HG03135 (cell line): ENCODE measurements at regions not wholly inside any gene's neighbourhood (a gene's known extent, or its start where the extent isn't known, plus 50 kb on each side); places are given as distances from the start of the nearest gene placed in this dataset.
"Not testable (repeated sequence)": the region's sequence is repeated elsewhere in the genome, so short reads cannot be mapped to it uniquely, and the experiment has no call there.

Experiments
- ATAC-seq: cut with Tn5 transposase; IDR thresholded peaks from one replicate; pipeline ENCODE4 v1.9.1; 2021; ENCODE audit warnings: mild to moderate bottlenecking, moderate library complexity; ENCODE audit not compliant: unreplicated experiment

DNA sequence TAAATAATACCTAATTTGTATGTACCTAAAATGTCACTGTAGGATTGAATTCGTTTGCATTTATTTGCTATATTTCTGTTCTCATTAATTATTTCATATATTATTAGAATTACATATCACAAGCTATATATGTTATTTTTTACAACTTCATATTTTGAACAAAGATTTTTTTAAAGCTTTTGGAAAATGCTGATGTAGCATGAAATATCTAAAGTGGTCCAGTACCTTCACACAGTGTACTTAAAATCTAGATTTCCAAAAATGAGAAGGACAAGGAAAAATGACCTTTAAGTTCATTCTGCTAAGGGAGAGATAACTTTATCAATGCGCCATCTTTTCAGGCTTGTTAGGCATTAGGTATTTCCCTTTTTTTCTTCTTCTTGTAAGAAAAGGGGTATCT, 71.8 kb downstream of the LARP7 start:
- no peak for ATAC-seq

GRCh38 chr4:112714922-112715901, 78.3 kb downstream of the LARP7 start:
- ATAC-seq, result no peak

GRCh38 chr4:112717856-112718255, 80.9 kb downstream of the LARP7 start:
- no peak for ATAC-seq

GRCh38 chr4:112721627-112722026, 84.7 kb downstream of the LARP7 start:
- no peak for ATAC-seq

DNA sequence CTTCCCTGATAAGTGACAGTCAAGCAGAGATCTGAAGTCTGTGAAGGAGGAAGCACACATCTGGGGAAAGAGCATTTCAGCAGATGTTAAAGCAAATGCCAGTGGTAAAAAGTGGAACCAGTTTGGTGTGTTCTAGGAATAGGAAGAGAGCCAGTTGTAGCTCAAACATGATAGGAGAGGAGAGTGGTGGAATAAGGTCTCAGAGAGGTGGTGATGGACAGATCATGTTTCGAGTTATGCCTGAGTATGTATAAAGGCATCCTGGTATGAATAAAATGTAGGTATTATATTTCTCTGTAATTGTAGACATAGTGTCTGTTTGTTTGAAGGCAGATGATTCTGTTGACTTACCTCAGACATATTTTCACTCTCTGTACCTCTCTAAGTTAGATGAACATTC, 89.1 kb downstream of the LARP7 start:
- no peak for ATAC-seq

GRCh38 chr4:112727728-112728127, 90.8 kb downstream of the LARP7 start:
- not testable (repeated sequence) for ATAC-seq

- ATAC-seq, result no peak
Observed at GRCh38 chr4:112731715-112732114, 94.8 kb downstream of the LARP7 start.

DNA sequence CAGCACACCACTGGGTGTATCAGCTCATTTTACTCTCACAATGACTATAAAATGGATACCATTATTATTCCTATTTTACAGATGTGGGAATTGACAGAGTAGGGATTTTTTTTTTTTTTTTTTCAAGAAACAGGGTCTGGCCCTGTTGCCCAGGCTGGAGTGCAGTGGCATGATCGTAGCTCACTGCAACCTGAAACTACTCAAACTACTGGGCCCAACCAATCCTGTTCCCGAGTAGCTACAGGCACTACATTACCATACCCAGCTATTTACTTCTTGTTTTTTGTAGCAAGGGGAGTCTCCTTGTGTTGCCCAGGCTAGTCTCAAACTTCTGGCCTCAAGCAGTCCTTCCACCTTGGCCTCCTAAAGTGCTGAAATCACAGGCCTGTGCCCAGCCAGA, 95.2 kb downstream of the LARP7 start:
- ATAC-seq, result no peak

GRCh38 chr4:112735474-112735951, 98.6 kb downstream of the LARP7 start:
- peak; percentile 60 for ATAC-seq

- ATAC-seq, result no peak
Observed at GRCh38 chr4:112736718-112737135, 99.8 kb downstream of the LARP7 start.

- ATAC-seq, result no peak
Observed at GRCh38 chr4:112739442-112739841, 102.5 kb downstream of the LARP7 start.

GRCh38 chr4:112747036-112747435, 110.1 kb downstream of the LARP7 start:
- ATAC-seq, result no peak

DNA sequence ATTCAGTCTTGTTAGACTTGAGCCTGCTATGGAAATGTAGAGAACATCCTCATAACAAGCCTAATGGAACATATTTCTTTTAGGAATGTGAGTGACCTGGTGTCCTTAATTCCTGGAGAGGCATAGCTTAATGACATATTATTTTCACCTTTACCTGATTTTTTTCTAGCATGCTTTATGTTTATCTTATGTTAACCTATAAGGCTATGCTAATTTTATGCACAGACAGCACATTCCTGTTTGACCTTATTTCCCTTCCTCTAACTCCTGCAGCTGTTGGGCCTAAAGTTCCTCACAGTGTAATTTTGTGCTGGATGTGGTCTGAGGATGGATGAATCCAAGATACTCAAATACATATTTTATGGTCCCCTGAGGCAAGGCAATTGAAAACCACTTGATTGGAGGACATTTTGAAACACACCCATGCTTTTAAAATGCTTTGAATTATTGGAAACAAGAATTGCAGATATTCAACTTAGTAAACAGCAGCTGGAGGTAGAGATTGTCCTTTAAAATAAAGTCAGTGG, 111.5 kb downstream of the LARP7 start:
- ATAC-seq, result no peak

- ATAC-seq, result not testable (repeated sequence)
Observed at GRCh38 chr4:112750749-112751148, 113.8 kb downstream of the LARP7 start.

DNA sequence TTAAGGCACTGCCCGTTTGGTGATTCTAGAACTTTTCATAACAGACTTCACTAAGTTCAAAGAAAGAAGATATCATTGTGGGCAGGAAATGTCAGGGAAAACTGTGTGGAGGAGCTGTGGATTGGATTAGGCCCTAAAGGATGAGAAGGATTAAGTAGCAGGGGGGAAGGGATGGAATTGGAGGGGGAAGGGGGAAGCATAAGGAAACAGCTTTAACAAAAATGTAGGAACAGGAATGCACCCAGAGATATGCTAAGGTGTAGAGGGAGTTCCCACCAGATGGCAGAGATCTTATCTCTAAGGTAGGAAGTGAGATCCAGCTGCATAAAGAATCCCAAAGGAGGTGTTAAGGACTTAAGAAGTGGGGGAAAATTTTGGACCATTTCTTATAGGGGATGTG, 114.5 kb downstream of the LARP7 start:
- no peak for ATAC-seq

- ATAC-seq, result no peak
Observed at GRCh38 chr4:112752061-112752460, 115.1 kb downstream of the LARP7 start.

- ATAC-seq, result no peak
Observed at GRCh38 chr4:112752510-112752909, 115.6 kb downstream of the LARP7 start.

DNA sequence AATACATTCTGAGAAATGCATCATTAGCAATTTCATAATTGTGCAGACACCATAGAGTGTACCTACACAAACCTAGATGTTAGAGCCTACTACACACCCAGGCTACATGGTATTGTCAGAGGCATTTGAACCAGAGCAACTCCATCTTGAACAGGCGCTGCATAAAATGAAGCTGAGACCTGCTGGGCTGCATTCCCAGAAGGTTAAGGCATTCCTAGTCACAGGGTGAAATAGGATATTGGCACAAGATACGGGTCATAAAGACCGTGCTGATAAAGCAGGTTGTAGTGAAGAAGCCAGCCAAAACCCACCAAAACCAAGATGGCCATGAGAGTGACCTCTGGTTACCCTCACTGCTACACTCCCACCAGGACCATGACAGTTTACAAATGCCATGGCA, 116.4 kb downstream of the LARP7 start:
- no peak for ATAC-seq

DNA sequence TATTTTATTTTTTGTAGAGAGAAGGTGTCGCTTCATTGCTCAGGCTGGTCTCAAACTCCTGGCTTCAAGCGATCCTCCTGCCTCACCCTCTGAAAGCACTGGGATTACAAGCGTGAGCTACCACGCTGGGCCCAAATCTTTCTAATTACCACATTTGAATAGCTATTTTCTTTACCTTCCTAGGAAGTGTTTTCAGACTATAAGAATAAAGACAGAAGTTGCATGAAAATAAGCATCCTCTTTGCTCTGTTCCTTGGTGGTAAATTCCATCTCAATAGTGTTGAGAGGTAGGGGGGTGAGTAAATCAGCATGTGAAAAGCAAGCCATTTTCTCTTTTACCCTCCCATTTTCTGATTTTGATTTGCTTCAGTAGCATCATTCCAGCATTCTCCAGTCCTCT, 122.4 kb downstream of the LARP7 start:
- no peak for ATAC-seq

DNA sequence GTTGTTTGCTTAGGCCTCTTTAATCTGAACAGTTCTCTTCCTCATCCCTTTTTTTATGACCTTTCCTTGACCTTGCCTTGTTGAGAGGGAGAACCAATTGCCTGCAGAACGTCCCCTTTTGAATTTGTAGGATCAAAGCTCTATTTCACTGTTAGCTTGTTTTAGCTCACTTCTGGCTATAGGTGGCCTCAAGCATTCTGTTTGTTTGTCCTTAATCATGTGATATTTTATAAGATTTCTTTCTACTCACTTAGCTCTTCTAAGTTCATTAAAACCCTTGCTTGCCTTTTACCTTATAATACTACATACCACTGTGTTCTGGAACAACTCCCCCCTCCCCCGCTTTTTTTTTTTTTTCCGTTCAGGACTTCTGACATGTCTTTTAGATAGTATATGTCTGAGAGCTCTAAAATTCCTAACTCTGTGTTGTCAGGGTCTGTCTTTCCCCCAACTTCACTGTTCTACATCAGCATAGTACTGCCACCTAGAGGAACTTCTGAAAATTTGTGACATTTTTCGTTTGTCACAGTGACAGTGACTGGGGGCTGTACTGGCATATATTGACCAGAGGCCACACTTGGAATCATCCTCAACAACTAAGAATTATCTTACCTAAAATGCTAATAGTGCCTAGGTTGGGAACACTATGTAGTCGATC, 128.5 kb downstream of the LARP7 start:
- ATAC-seq, result no peak

DNA sequence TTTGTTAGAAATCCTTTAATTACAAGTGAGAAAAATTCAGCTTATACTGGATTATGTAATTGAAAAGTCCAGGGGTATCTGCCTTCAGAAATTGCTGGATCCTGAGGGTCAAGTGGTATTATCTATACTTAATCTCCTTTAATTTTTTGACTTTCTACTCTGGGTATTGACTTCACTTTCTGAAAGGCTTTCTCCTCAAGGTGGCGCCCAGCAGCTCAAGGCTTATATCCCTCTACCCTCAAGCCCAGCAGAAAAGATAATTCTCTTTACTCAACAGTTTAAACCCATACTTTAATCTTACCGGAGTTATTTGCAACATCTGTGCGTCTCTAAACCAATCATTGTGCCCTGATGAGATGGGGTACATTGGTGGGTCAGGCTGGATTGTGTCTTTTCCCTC, 129.5 kb downstream of the LARP7 start:
- no peak for ATAC-seq

GRCh38 chr4:112767386-112767785, 130.4 kb downstream of the LARP7 start:
- no peak for ATAC-seq
